ENCODE measurements at regions not wholly inside any gene's neighbourhood (a gene's known extent, or its start where the extent isn't known, plus 50 kb on each side); places are given as distances from the start of the nearest gene placed in this dataset.

DNA sequence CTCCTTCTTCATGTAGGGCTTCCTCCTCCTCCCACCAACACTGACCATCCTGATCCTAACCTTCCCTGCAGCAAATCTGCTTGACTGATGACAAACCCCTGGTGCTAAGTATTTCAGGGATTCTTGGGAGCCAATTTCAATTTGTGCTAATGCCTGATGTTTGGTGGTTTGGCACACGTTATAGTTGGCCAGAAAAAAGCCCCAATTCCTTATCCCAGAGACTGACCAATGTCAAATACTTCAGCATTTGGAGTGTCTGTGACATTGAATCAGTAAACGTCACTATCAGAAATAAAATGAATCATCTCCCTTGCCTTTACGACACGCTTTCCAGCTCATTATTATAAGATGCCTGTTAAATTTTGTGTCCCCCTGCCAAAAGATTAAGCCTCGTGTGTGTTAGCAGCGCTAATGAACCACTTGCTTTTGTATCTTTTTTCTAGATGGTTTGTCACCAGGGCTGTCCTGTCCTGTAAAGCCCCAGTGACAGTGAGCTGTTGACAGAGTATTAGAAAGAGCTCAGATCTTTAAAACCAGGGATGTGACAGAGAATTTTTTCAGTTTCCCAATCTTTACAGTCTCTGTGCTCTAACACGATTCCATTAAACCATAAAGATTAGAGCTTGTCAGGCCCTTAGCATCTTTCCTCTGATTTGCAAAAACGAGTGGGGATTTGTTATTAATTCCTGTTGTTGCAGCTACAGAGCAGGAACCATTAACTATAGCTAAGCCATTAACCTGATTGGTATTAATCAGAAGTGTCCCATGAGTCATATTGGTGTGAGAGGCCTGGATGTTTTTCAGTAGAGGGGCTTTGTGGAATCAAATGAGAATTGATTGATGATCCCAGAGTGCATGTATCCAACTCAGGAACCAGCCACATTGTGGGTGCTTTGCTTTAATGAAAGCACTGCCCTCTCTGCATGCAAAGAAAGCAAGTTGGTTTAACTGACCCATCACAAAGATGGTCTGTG is 665.1 kb upstream of the PLXNA2 start:
- TF ChIP-seq EP300 (conservative IDR thresholded peaks at IDR 0.05; ENCODE audit: poor library complexity, severe bottlenecking) = no peak
- no peak for TF ChIP-seq CTCF (IDR thresholded peaks at IDR 0.05; ENCODE audit: poor library complexity, severe bottlenecking)
- TF ChIP-seq POLR2AphosphoS5 (IDR thresholded peaks at IDR 0.05) = no peak
- TF ChIP-seq EZH2 (IDR thresholded peaks at IDR 0.05; ENCODE audit: borderline replicate concordance, insufficient read depth, low read length, poor library complexity, severe bottlenecking) = no peak
- TF ChIP-seq REST (IDR thresholded peaks at IDR 0.05; ENCODE audit: borderline replicate concordance) = no peak
- TF ChIP-seq RAD21 (conservative IDR thresholded peaks at IDR 0.05) = no peak
